Fibroblast of lung (primary cell): ENCODE measurements at regions not wholly inside any gene's neighbourhood (a gene's known extent, or its start where the extent isn't known, plus 50 kb on each side); places are given as distances from the start of the nearest gene placed in this dataset.

Experiments used
- CTCF ChIP-seq, 2 donors: IDR thresholded peaks in 1 of 2; conservative IDR thresholded peaks in 1 of 2; 1 replicate in 1 of 2; 2 replicates in 1 of 2; pipeline ENCODE4 v1.5.1; 2011 to 2012; ENCODE audit warnings: low read length in 2 of 2, control low read depth in 1 of 2, inconsistent platforms in 1 of 2, low read depth in 1 of 2, mild to moderate bottlenecking in 1 of 2
- EZH2 ChIP-seq: IDR thresholded peaks from 2 replicates; pipeline ENCODE4 v1.5.1; 2012; ENCODE audit warnings: low read length, control low read depth, mild to moderate bottlenecking; ENCODE audit errors: missing control alignments

GRCh38 chr1:30310966-30311742, 412.2 kb downstream of the MATN1 start:
- TF ChIP-seq CTCF (conservative IDR thresholded peaks at IDR 0.05 in 1 of 2, IDR thresholded peaks at IDR 0.05 in 1 of 2; ENCODE audit: low read depth in 1 of 2, low read length in 2 of 2) = no peak
- TF ChIP-seq EZH2 = no peak
